ENCODE measurements at regions not wholly inside any gene's neighbourhood (a gene's known extent, or its start where the extent isn't known, plus 50 kb on each side); places are given as distances from the start of the nearest gene placed in this dataset.

DNA sequence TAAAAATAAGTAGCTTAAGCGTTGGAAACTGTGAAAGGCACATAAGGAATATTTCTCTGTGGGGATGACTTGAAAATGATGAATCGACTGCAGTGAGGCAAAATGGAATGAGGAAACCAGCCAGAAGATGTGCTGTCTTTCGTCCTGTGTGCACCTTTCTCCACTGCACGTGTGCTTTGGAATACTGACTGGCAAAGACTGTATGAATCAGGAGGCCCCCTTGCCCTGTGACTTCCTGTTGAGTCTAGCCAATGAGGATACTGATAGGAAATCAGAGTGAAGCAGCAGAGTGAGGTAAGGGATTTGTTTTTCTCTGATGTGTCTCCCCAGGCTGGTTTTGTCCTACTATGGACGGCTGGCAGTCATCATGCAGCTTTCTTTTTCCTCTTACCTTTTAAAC lies 118.2 kb upstream of the ADGRL4 start:
- no peak for ATAC-seq

DNA sequence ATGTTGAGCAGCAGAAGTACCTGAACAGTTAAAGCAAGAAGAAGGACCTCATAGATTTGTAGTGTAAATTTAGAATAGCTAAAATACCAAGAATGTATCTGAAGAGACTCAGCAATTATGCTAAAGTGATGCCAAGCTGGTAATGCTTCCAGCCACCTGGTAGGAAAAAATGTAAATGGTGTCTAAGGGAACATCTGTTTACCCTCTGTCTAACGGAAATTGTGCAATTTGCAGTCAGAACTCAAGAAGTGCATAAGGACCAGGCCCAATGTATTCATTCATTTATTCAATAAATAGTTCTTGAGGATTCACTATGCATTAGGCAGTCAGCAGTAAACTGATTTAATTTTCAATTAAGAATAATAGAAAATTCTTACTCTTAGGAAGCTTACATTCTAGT lies 116.0 kb upstream of the ADGRL4 start:
- ATAC-seq, result no peak

DNA sequence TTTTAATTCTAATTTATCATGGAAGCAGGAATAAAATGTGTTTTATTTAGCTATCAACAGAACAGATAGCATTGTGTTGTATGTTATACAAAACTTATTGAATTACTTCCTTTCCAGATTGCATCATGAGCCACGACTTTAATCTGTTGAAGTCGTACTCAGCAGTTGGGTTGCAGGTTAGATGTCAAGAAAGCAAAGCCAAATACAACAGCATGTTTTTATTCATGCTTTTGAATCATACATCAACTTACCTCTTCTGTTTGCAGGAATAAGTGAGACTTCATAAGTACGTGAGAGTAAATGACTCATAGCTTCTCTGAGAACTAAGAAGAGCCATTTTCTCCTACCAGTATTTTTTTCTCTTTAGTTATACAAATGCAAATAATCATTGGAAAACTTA lies 110.8 kb upstream of the ADGRL4 start:
- no peak for ATAC-seq

DNA sequence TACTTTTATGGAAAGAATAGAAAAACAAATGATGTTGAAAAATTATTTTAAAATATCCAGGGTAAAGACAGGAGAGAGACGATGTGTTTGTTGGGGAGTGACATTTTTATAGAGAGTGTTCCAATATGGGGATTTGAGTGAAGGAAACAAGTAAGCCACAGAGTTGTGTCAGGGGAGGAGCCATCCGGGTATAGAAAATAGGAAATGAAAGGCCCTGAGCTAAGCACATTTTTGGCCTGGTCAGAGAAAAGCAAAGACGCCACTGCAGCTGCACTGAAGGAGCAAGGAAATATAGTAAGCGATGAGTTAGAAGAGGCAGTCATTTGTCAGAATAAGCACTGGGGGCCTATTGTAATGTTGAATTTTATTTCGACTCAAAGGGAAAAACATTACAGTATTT lies 107.3 kb upstream of the ADGRL4 start:
- no peak for ATAC-seq

DNA sequence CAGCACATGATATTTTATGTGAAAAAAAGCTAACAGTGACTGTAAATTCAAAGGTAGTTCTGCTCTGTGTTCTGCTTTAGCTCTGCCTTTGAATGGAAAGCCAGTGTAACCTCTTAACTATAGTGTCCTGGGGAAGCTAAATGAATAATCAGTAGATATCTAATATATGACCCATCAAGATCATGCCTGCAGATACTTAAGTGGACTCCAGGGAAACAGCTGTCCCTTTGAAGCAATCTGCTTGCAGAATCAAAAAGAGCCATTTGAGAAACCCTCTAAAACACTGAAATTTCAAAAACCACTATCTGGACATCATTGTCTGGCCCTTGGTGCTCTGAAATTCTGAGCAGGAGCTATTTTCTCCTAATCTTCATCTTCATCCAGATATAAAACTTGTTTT lies 104.2 kb upstream of the ADGRL4 start:
- ATAC-seq, result no peak

DNA sequence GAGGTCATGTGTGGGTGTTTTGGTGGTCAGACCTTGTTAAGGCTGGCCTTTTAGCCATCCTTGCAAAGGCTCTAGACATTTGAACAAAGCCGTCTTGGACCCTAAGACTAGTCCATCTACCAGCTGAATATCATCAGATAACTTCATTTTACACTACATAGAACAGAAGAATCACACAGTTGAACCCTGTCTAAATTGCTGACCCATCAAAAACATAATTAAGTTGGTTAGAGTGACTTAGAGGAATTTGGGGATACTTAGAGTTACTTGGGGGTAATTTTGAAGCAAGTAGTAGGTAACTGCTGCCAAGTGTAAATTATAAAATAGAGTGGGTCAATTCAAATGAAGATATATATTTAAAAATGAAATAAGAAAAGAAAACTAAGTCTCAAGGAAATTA lies 102.9 kb upstream of the ADGRL4 start:
- ATAC-seq, result no peak

DNA sequence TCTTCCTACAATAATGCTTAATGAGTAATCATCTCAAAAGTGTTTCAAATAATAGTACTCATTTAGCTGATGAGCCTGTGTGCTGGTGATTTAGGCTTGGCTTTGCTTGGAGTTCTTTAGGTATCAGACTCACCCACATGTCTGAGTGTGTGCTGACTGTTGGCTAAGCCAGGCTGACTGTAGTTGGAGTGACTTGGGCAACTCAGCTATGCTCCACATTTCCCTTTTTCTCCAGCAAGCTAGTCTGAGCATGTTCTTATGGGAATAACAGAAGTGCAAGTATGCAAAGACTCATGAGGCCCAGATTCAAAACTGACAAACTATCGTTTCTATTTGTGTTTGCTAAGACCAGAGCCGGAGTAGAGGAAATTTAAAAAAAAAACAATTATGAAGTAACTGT lies 99.0 kb upstream of the ADGRL4 start:
- ATAC-seq, result no peak

DNA sequence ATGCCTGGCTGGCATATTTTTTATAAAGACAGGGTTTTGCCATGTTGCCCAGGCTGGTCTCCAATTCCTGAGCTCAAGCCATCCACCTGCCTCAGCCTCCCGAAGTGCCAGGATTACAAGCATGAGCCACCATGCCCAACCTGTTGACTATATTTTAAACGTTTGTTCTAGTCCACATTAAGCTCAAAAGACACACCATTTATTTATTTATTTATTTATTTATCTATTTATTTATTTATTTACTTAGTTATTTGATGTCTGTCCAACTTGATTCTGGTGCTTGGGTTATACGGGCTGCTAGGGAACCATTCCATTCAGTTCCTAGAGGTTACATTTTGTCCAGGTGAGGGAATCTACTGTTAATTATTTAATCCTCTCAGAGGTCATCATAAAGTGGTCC lies 98.1 kb upstream of the ADGRL4 start:
- ATAC-seq, result no peak

DNA sequence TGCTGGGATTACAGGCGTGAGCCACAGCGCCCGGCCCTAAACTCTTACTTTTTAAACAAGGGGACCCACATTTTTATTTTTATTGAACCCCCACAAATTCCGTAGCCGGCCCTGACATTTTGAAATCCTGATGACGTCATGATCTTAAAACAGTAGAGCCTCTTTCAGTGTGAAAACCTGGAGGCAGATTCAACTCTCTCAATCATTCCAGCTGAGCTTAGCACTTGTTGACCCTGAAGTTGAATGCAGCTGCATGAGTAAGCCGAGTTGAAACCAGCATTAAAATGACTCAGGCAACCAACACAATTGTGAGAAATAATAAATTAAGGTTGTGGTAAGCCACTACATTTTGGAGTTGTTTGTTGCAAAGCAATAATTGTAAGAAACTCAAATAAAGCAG lies 93.9 kb upstream of the ADGRL4 start:
- ATAC-seq, result no peak

DNA sequence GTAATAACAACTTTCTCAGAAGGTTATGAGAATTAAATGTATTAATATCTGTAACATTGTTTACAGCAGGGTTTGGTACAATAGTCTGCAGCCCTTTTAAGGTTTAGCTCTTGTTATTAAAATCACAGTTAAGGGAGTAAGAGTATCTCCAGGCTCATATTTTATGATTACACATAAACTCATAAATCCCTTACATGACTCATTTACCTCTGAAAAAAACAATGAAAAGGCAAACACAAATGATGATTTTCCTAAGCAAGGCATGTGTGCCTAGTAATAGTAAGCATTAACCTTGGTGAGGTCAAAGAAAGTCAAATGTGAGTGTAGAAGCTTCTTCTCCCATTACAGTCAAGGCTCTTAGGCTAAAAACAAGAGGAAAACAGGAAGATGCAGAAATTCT lies 84.5 kb upstream of the ADGRL4 start:
- ATAC-seq, result no peak

DNA sequence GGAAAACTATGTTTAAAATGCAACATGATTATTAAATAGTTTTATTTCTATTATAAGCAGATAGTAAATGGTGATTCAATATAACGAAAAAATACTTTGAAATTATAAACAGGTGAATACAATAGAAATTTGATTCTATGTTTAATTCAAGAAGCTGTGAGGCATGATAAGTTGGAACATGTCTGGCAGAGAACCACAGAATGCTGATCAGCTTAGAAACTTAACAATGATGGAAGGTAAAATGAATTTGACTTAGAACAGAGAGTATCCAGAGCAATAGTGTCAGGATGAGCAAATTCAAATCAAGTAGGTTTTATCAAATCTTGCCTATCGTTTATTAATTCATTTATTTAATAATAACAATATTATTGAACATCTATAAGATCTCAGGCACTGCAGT lies 83.4 kb upstream of the ADGRL4 start:
- ATAC-seq, result no peak

DNA sequence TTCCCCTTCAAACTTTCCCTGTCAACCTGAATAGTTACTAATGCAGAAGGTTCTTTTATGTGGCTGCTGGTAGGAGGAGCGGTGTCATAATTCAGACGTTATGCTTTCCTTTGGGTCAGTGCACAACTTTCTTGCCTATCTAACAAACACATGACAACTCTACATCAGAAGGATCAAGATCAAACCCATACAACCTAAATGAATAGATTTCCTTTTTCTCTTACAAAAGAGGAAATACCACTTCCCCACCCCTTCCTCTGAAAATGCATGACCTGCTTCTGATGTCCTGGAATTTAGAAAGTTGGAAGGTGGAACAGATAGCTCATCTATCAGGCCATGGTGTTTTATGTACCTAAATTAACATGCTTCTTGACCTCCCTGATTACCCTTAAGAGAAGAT lies 75.7 kb upstream of the ADGRL4 start:
- ATAC-seq, result no peak

DNA sequence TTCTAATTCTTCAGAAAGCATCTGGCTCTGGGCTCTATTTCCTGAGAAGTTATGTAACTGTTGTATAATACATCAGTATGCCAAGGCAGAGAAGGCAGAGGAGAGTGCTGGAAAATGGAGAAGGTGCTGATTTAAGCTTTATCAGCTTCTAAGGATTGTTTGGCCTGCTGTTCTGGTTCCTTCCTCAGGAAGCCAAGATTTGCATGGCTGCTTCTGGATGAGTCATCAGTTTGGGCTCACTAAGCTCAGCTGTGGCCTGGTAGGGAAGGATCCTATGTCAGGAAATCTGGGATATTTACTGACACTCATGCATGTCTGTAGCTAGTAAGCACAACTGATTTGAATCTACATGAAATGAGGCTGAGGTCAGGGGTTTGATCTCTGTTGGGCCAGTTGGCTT lies 73.2 kb upstream of the ADGRL4 start:
- no peak for ATAC-seq

DNA sequence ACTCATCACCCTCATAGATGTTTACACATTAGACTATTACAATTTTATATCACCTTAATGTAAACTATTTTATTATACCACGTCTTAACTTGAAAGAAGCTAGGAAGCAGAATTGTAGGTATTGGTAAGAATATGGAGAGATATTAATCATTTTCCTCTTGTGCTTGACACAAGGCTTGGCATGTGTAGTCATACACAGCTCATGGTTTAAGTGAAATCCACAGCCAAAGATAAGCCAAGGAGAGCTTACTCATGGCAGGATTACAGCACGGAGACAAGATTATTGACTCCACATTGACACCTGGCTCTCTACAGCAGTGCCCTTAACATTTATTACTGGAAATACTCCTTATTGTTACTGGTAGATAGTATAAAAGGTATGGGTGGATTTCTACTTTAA lies 68.4 kb upstream of the ADGRL4 start:
- ATAC-seq, result no peak

DNA sequence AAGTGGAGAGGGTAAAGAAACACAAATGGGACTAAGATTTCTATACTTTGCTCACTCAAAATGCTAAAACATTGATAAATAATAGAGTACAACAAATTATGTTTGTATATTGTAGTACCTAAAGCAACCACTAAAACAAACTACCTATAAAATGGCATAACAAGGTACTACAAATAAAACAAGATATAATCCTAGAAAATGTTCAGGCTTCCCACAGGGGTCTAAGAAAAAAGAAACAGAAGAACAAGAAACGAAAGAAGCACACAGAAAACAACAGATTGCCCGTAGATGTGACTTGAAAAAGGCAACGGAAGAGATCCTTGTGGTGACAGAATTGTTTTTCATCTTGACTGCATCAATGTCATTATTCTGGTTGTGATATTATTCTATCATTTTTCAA lies 63.3 kb upstream of the ADGRL4 start:
- ATAC-seq, result no peak

DNA sequence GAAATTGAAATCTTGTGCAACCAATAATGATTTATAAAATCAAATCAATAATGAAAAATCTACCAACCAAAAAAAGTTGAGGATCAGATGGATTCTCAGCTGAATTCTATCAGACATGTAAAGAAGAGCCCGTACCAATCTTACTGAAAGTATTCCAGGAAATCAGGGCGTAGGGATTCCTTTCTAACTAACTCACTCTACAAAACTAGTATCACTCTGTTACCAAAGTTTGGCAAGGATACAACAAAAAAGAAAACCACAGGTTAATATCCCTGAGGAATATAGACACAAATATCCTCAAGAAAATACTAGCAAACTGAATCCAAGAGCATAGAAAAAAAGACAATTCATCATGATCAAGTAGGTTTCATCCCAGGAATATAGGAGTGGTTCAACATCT lies 52.8 kb upstream of the ADGRL4 start:
- ATAC-seq, result no peak
